ENCODE measurements at regions not wholly inside any gene's neighbourhood (a gene's known extent, or its start where the extent isn't known, plus 50 kb on each side); places are given as distances from the start of the nearest gene placed in this dataset.
"Not testable (repeated sequence)": the region's sequence is repeated elsewhere in the genome, so short reads cannot be mapped to it uniquely, and the experiment has no call there.

- Histone ChIP-seq H3K27me3 (no peaks in the 10 kb centered on the region), H3K4me1 (ENCODE audit: control insufficient read depth in 1 of 2, insufficient read depth in 1 of 2, low read depth in 1 of 2, low read length in 1 of 2) (no peaks in the 10 kb centered on the region), H3K36me3 (no peaks in the 10 kb centered on the region), H3K4me3 (ENCODE audit: low read depth in 1 of 2, low read length in 1 of 2) (no peak overlapping the region), H3K9me3 (no peaks in the 10 kb centered on the region), H3K27ac (no peak overlapping the region)
- TF ChIP-seq CTCF (IDR thresholded peaks at IDR 0.05), result no peak
Observed at GRCh38 chr3:30480587-30480986, 125.8 kb upstream of the TGFBR2 start.

DNA sequence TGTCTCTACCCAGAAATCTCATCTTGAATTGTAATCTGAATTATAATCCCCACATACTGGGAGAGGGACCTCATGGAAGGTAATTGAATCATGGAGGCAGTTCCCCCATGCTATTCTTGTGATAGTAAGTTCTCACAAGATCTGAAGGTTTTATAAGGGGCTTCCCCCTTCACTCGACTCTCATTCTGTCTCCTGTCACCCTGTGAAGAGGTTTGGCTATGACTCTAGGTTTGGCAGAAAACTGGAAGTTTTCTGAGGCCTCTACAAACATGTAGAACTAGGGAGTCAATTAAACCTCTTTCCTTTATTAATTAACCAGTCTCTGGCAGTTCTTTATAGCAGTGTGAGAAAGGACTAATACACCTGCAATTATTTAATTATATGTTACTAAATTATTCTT lies 125.2 kb upstream of the TGFBR2 start:
- no peak overlapping the region for H3K4me3 ChIP-seq (ENCODE audit: low read depth in 1 of 2, low read length in 1 of 2)
- no peaks in the 10 kb centered on the region for H3K9me3 ChIP-seq
- no peaks in the 10 kb centered on the region for H3K27me3 ChIP-seq
- no peak for TF ChIP-seq CTCF (IDR thresholded peaks at IDR 0.05)
- H3K4me1 ChIP-seq (ENCODE audit: control insufficient read depth in 1 of 2, insufficient read depth in 1 of 2, low read depth in 1 of 2, low read length in 1 of 2), result no peaks in the 10 kb centered on the region
- no peaks in the 10 kb centered on the region for H3K36me3 ChIP-seq
- H3K27ac ChIP-seq, result no peak overlapping the region

GRCh38 chr3:30484229-30484628 lies 122.2 kb upstream of the TGFBR2 start:
- H3K27ac ChIP-seq; H3K4me1 ChIP-seq (ENCODE audit: control insufficient read depth in 1 of 2, insufficient read depth in 1 of 2, low read depth in 1 of 2, low read length in 1 of 2); H3K4me3 ChIP-seq (ENCODE audit: low read depth in 1 of 2, low read length in 1 of 2); H3K36me3 ChIP-seq; H3K27me3 ChIP-seq; H3K9me3 ChIP-seq: not testable (repeated sequence)

- no peaks in the 10 kb centered on the region for H3K4me1 ChIP-seq (ENCODE audit: control insufficient read depth in 1 of 2, insufficient read depth in 1 of 2, low read depth in 1 of 2, low read length in 1 of 2)
- no peaks in the 10 kb centered on the region for H3K9me3 ChIP-seq
- TF ChIP-seq CTCF (IDR thresholded peaks at IDR 0.05), result no peak
- H3K4me3 ChIP-seq (ENCODE audit: low read depth in 1 of 2, low read length in 1 of 2), result no peak overlapping the region
- no peak overlapping the region for H3K27ac ChIP-seq
- no peaks in the 10 kb centered on the region for H3K27me3 ChIP-seq
- H3K36me3 ChIP-seq, result no peaks in the 10 kb centered on the region
Observed at GRCh38 chr3:30486368-30486767, 120.0 kb upstream of the TGFBR2 start.

DNA sequence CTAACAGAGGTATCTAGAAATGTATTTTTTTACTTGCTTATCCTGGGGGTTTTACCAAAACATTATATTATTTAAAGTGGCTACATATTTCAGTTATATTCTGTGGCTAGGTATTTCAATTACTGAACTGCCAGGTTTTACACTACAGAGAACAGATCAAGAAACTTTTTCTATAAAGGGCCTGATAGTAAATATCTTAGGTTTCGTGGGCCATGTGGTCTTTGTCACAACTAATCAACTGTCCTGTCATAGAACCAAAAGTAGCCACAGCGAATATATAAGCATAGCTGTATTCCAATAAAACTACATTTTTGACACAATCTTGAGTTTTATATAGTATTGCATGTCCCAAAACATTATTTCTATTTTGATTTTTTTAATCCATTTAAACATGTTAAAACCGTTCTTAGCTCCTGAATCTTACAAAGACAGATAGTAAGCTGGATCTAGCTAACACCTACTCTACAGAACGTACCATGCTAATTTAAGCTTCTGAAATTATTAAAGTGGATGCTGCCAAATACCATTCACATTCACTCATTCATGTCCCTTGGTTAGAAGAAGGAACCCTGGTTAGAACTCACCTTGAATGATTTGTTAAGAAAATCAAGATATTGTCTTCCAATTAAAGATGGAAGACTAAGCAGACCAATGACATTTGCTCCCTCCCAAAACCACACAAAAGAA lies 118.2 kb upstream of the TGFBR2 start:
- no peaks in the 10 kb centered on the region for H3K4me1 ChIP-seq (ENCODE audit: control insufficient read depth in 1 of 2, insufficient read depth in 1 of 2, low read depth in 1 of 2, low read length in 1 of 2)
- H3K27ac ChIP-seq, result no peak overlapping the region
- H3K36me3 ChIP-seq, result no peaks in the 10 kb centered on the region
- TF ChIP-seq CTCF (IDR thresholded peaks at IDR 0.05), result no peak
- no peak overlapping the region for H3K4me3 ChIP-seq (ENCODE audit: low read depth in 1 of 2, low read length in 1 of 2)
- no peaks in the 10 kb centered on the region for H3K27me3 ChIP-seq
- no peaks in the 10 kb centered on the region for H3K9me3 ChIP-seq

GRCh38 chr3:30492322-30493192 lies 113.8 kb upstream of the TGFBR2 start:
- Histone ChIP-seq H3K27ac (no peak overlapping the region), H3K4me1 (ENCODE audit: control insufficient read depth in 1 of 2, insufficient read depth in 1 of 2, low read depth in 1 of 2, low read length in 1 of 2) (peaks cover 11 to 12% of the 10 kb centered on the region in 2 experiments), H3K36me3 (no peaks in the 10 kb centered on the region), H3K27me3 (no peaks in the 10 kb centered on the region), H3K9me3 (no peaks in the 10 kb centered on the region), H3K4me3 (ENCODE audit: low read depth in 1 of 2, low read length in 1 of 2) (no peak overlapping the region)
- no peak for TF ChIP-seq CTCF (IDR thresholded peaks at IDR 0.05)
